Rectal smooth muscle tissue (tissue), 1 donor: ENCODE measurements at regions not wholly inside any gene's neighbourhood (a gene's known extent, or its start where the extent isn't known, plus 50 kb on each side); places are given as distances from the start of the nearest gene placed in this dataset.

Experiments used
- H3K27ac ChIP-seq: one replicate; pipeline ENCODE4 v1.7.0; 2013; ENCODE audit warnings: low read depth, low read length, inconsistent platforms
- H3K27me3 ChIP-seq: one replicate; pipeline ENCODE4 v1.7.0; 2013; ENCODE audit warnings: low read length; ENCODE audit not compliant: control insufficient read depth, insufficient read depth
- H3K36me3 ChIP-seq: one replicate; pipeline ENCODE4 v1.7.0; 2013; ENCODE audit warnings: low read length; ENCODE audit not compliant: control insufficient read depth, insufficient read depth
- H3K4me1 ChIP-seq: one replicate; pipeline ENCODE4 v1.7.0; 2013; ENCODE audit warnings: low read length; ENCODE audit not compliant: control insufficient read depth, insufficient read depth
- H3K4me3 ChIP-seq: one replicate; pipeline ENCODE4 v1.7.0; 2013; ENCODE audit warnings: low read length
- H3K9ac ChIP-seq: one replicate; pipeline ENCODE4 v1.7.0; 2013; ENCODE audit warnings: low read length

DNA sequence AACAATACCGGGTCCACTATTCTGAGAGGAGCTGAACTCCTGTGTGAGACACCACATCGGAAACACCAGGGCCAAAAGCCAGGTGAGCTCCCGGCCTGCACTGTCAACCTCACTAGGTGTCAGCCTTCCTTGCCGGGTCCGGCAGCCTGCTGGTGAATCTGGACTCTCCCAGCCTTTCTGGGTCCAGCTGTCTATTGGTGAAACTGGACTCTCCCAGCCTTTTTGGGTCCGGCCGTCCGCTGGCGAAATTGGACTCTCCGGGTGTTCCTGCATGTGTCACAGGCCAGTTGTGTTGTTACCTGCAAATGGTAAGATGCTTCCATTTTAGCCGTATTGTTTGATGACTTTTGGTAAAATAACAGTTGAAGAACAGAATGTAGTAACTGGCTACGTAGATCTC lies 801.5 kb downstream of the CDH9 start:
- Histone ChIP-seq H3K4me1 (no peaks in the 10 kb centered on the region), H3K9ac (no peak overlapping the region), H3K27me3 (no peaks in the 10 kb centered on the region), H3K27ac (no peak overlapping the region), H3K4me3 (no peak overlapping the region), H3K36me3 (no peaks in the 10 kb centered on the region)

GRCh38 chr5:26232706-26233105 lies 805.7 kb downstream of the CDH9 start:
- Histone ChIP-seq H3K27me3 (no peaks in the 10 kb centered on the region), H3K36me3 (no peaks in the 10 kb centered on the region), H3K9ac (no peak overlapping the region), H3K4me3 (no peak overlapping the region), H3K4me1 (no peaks in the 10 kb centered on the region), H3K27ac (no peak overlapping the region)

GRCh38 chr5:26231316-26231715 lies 807.1 kb downstream of the CDH9 start:
- Histone ChIP-seq H3K36me3 (no peaks in the 10 kb centered on the region), H3K4me1 (no peaks in the 10 kb centered on the region), H3K27me3 (no peaks in the 10 kb centered on the region), H3K27ac (no peak overlapping the region), H3K9ac (no peak overlapping the region), H3K4me3 (no peak overlapping the region)

GRCh38 chr5:26229848-26230247 lies 808.5 kb downstream of the CDH9 start:
- H3K27ac ChIP-seq, result no peak overlapping the region
- no peak overlapping the region for H3K9ac ChIP-seq
- H3K36me3 ChIP-seq, result no peaks in the 10 kb centered on the region
- no peaks in the 10 kb centered on the region for H3K4me1 ChIP-seq
- H3K4me3 ChIP-seq, result no peak overlapping the region
- no peaks in the 10 kb centered on the region for H3K27me3 ChIP-seq

DNA sequence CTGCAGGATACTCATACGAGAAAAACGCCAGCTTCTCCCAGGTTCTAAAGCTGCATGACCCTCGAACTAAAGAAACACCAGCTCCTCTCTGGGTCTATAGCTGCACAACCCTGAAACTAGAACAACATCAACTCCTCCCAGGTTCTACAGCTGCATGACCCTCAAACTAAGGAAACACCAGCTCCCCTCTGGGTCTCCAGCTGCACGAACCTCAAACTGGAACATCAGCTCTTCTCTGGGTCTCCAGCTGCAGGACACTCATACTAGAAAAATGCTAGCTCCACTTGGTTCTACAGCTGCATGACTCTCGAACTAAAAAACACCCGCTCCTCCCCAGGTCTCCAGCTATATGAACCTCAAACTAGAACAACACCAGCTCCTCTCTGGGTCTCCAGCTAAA lies 811.1 kb downstream of the CDH9 start:
- H3K27me3 ChIP-seq, result no peaks in the 10 kb centered on the region
- H3K4me3 ChIP-seq, result no peak overlapping the region
- no peak overlapping the region for H3K27ac ChIP-seq
- H3K9ac ChIP-seq, result no peak overlapping the region
- H3K4me1 ChIP-seq, result no peaks in the 10 kb centered on the region
- no peaks in the 10 kb centered on the region for H3K36me3 ChIP-seq

GRCh38 chr5:26205121-26205520 lies 833.3 kb downstream of the CDH9 start:
- Histone ChIP-seq H3K4me1 (no peaks in the 10 kb centered on the region), H3K4me3 (no peak overlapping the region), H3K27me3 (no peaks in the 10 kb centered on the region), H3K9ac (no peak overlapping the region), H3K36me3 (no peaks in the 10 kb centered on the region), H3K27ac (no peak overlapping the region)

DNA sequence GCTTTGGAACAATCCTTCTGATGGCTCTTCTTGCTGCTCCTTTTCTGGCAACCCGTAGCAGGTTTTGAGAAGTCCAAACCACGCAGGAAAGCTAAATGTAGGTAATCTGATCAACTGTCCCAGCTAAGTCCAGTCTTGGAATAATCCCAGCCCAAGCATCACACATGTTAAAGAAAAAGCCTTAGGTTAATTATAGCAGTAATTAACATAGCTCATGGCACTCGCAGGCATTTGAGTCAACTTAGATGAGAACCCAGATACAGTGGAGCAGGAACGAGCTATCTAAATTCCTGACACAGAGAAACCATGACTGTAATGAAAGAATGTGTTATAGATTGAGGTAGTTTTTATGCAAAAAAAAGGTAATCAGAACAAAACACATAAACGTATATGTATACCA lies 844.8 kb downstream of the CDH9 start:
- Histone ChIP-seq H3K27ac (no peak overlapping the region), H3K9ac (no peak overlapping the region), H3K4me1 (no peaks in the 10 kb centered on the region), H3K4me3 (no peak overlapping the region), H3K36me3 (no peaks in the 10 kb centered on the region), H3K27me3 (no peaks in the 10 kb centered on the region)

DNA sequence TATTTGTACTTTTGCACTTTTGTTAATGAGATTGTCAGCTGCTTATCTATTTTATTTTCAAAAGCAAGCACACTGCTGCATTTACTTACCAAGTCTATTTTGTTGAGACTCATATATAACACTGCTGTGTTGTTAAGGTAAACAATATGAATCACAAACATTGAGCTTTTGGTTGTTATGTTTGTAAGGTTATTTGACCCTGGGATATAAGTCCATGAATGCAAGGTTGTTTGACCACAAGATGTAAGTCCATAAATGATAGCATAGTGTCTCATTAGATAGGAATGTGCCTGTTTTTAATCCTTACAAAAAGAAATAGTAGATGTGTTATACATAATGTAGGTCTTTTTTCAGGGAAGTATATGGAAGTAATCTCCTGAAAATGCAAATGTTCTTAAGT lies 845.9 kb downstream of the CDH9 start:
- H3K9ac ChIP-seq, result no peak overlapping the region
- no peaks in the 10 kb centered on the region for H3K27me3 ChIP-seq
- H3K4me1 ChIP-seq, result no peaks in the 10 kb centered on the region
- no peaks in the 10 kb centered on the region for H3K36me3 ChIP-seq
- no peak overlapping the region for H3K27ac ChIP-seq
- no peak overlapping the region for H3K4me3 ChIP-seq

- no peak overlapping the region for H3K4me3 ChIP-seq
- no peak overlapping the region for H3K27ac ChIP-seq
- H3K27me3 ChIP-seq, result no peaks in the 10 kb centered on the region
- no peaks in the 10 kb centered on the region for H3K36me3 ChIP-seq
- H3K9ac ChIP-seq, result no peak overlapping the region
- H3K4me1 ChIP-seq, result no peaks in the 10 kb centered on the region
These were observed 856.8 kb downstream of the CDH9 start for GRCh38 chr5:26181582-26181981.

DNA sequence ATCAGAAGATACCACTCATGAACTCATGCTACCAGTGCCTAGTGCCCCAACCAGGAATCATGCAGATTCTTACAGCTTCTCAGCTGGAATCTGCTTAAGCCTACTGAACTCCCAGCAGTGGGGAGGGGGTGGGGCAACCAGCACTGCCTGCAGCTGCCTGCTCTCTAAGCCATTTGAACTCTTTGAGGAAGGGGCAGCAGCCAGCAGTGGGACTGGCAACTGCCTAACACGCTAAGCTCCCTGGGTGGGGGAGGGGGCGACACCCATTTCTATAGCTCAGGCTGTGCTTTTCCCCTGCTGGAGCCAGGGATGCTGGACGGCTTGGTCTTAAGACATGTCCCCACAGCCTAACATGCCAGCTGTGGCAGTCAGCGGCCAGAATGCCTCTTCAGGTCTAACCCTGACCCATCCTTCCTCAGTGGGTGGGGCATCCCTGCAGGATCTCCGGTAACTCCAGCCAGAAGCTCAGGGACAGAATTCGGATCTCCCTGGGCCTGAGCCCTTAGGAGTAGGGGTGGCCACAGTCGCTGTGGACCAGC lies 889.7 kb downstream of the CDH9 start:
- Histone ChIP-seq H3K4me3 (no peak overlapping the region), H3K36me3 (no peaks in the 10 kb centered on the region), H3K4me1 (no peaks in the 10 kb centered on the region), H3K9ac (no peak overlapping the region), H3K27ac (no peak overlapping the region), H3K27me3 (no peaks in the 10 kb centered on the region)

- Histone ChIP-seq H3K27ac (no peak overlapping the region), H3K27me3 (no peaks in the 10 kb centered on the region), H3K36me3 (no peaks in the 10 kb centered on the region), H3K9ac (no peak overlapping the region), H3K4me3 (no peak overlapping the region), H3K4me1 (no peaks in the 10 kb centered on the region)
These were observed 895.1 kb downstream of the CDH9 start for GRCh38 chr5:26143259-26143658.

DNA sequence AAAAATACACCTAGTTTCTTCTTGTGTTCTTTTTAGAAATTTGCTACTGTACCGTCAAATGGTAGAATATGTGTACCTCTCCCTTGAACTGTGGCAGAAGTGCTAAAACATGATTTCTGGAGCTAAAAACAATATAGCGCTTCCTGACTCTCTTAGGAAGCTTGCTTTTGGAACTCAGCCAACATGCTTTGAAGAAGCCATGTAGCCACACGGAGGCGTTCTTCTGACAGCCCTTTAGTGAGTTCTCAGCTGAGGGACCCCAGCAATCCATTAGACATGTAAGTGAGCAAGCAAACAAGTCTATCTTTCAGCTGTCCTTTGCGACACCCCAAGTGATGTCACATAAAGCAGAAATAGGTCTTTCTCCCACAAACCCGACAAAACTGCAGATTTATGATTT lies 917.0 kb downstream of the CDH9 start:
- Histone ChIP-seq H3K27ac (no peak overlapping the region), H3K36me3 (no peaks in the 10 kb centered on the region), H3K27me3 (no peaks in the 10 kb centered on the region), H3K9ac (no peak overlapping the region), H3K4me1 (no peaks in the 10 kb centered on the region), H3K4me3 (no peak overlapping the region)

- Histone ChIP-seq H3K27ac (no peak overlapping the region), H3K36me3 (no peaks in the 10 kb centered on the region), H3K4me3 (no peak overlapping the region), H3K9ac (no peak overlapping the region), H3K4me1 (no peaks in the 10 kb centered on the region), H3K27me3 (no peaks in the 10 kb centered on the region)
These were observed 934.2 kb downstream of the CDH9 start for GRCh38 chr5:26104175-26104574.
